ENCODE measurements at regions not wholly inside any gene's neighbourhood (a gene's known extent, or its start where the extent isn't known, plus 50 kb on each side); places are given as distances from the start of the nearest gene placed in this dataset.
A peak's percentile ranks its signal among the peaks of the same experiment; 100 is the strongest.
"Not testable (repeated sequence)": the region's sequence is repeated elsewhere in the genome, so short reads cannot be mapped to it uniquely, and the experiment has no call there.

DNA sequence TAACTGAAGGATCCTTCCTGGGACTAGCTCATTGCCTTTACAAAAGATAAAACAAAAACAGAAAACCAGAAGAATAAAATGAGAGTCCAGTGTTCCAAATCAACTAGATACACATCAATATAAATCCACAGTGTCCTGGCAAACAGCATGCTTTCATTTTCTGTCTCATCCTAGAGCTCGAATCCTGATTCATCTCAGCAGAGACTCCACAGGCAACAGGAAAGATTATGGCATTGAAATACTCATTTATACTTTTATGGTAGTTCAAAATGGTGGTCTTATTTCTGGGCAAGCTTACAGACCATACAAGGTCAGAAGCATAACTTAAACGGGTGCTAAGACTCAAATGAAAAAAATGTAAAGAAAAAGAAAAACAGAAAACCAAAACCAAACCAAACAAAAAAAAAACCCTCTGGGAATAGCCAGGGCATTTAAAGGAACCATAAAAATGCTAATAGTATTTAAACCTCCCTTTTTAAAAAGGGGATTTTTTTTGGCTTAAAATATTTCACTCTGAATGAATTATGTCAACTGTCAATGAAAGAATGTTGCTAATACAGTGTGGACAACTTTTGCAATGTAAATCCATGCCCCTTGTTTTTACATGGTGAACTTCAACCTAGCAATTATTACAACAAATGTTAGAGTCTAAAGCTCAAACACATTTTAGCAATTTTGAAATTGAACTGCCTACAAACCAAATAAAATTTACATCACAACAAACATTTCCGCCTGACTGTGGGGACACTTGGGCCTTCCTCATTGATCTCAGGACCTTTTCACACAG, 57.9 kb downstream of the GPR101 start:
- DNase-seq = no peak

DNA sequence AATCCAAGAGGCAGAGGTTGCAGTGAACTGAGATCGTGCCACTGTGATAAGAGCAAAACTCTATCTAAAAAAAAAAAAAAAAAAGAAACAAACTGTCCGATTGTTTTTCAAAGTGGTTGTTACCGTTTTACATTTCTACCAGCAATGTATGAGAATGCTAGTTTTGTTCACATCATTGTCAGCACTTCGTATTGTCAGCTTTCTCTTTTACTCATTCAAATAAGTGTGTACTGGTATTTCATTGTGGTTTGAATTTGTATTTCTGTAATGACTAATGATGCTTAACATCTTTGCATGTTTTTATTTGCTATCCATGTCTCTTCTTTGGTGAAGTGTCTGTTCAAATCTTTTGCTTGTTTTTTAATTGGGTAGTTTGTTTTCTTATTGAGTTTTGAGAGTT, 65.8 kb downstream of the GPR101 start:
- DNase-seq = no peak

DNA sequence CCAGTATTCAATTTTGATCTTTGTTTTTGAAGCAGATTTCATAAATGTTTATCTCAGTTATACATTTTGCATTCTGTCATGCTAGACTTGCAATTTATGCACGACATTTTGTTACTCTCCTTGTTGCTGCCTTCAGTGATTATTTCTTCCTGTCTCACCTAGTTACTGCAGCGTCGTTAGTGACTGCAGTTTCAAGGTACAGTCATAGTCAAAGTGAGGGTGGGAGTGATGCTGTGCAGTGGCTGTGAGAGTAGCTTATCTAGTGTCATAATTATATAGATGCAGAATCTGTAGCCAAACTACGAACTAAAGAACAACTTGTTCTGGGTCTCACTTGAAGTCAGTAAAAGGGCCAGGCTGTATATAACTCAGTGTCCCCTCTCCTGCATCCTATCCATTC, 69.8 kb downstream of the GPR101 start:
- no peak for DNase-seq

DNA sequence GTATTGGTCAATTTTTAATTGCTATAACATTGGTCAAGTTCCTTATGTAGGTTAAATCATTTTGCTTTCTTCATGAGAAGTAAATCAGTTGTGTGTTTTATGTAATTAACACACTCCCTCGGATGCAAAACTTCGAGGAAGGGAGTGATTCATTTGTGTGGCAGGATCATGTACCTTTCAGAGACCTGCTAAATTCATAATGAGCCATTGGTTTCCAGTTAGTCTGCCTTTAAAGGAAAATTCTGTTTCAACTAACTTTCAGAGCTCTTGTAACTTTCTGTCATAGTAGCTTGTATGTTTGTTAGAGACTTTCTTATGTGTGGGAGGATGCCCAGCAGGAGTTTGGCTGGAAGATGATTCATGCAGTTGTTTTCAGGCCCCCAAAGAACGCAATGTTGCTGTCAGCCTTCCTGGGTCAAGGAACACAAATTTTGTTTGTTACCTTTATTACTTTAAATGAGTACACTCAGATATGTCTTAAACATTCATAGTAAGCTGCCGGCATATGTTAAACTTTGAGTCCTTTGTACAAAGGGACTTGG, 72.1 kb downstream of the GPR101 start:
- DNase-seq = no peak

DNA sequence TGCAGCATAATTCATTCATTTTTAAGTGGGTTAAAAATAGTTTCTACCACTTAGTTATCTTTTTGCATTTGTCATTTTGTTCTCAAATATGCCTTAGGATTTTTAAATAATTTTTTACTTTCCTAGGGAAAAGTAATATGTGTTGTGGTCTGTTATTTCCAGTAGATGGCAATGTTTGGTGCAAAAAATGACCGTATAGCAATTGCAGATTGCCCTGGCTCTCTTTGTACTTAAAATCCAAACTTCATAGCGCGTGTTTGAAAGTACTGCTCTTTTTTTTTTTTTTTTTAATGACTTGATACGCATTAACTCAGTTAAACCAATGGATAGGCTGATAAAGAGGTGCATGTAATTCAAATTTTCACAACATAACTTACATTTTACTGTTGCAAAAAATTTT, 74.4 kb upstream of the RBMX start:
- DNase-seq = peak; percentile 1

DNA sequence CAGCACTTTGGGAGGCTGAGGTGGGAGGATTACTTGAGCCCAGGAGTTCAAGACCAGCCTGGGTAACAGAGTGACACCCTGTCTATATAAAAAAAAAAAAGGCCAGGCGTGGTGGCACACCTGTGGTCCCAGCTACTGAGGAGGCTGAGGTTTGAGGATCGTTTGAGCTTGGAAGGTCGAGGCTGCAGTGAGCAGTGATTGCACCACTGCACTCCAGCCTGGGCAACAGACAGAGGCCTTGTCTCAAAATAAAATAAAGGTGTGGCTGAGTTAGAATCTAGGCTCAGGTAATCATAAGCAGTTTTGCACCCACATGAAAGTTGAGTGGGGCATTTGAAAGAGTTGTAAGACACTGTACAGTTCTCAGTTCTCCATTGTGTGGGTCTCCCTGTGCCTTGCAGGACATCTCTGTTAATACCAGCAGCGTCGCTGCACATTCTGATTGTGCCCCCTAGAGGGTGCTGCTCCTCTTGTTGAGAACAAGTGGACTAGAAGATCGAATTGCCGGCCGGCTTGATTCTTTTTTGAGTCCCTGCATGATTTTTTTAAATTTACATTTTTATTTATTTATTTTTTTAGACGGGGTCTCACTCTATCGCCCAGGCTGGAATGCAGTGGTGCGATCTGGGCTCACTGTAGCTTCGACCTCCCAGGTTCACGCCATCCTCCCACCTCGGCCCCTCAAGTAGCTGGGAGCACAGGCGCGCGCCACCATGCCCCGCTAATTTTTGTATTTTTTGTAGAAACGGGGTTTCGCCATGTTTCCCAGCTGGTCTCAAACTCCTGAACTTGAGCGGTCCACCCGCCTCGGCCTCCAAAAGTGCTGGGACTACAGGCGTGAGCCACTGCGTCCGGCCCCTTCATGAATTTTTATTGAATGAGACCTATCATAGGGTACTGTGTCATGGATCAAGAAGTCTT, 73.6 kb upstream of the RBMX start:
- peak; percentile 55 for DNase-seq

DNA sequence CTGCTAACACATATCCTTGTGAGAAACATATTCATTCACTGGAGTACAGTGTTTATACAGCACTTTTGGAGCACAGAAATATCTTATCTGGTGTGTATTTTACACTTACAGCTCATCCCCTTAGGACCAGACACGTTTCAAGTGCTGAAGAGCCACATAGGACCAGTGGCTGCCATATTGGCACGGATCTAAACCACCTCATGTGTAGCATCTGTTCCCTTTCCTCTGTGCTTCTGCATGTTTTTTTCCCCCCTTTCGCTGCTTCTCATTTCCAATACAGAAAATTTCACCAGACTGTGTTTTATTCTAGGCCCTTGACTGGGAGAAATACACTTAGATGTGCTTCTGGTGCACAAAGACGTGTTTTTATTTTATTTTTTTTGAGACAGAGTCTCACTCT, 69.7 kb upstream of the RBMX start:
- DNase-seq = no peak

DNA sequence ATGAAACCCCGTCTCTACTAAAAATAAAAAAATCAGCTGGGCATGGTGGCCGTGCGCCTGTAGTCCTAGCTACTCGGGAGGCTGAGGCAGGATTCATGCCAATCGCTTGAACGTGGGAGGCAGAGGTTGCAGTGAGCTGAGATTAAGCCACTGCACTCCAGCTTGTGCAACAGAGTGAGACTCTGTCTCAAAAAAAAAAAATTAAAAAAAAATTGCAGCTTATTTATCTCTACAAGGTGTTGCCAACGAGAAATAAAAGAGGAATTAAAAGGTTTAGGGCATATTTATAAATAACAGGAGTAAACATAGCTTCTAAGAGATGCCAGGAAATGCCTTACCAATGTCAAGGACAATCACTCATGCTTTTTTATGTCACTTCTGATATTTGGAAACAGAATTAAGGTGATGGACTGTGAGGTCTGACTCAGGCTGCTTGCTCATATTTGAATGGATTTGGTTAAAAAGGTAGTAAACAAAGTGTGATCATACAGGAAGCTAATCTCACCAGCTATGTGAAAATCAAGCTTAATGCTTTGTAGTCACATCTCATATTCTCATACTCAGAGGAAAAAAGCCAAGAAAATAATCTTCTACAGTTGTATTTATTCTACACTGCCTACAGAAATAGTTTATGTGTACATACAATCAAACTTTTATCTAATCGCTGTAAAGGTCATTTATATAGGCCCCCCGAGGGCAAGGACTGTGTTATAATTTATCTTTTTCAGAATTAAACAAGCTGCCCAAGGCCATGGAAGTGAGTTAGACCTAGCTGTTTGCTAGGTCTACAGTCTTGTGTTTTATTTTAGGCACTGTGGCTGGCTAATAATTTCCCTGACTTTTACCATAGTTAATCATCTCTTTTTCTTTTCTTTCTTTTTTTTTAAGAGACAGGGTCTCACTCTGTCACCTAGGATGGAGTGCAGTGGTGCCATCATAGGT, 61.1 kb upstream of the RBMX start:
- DNase-seq = no peak

DNA sequence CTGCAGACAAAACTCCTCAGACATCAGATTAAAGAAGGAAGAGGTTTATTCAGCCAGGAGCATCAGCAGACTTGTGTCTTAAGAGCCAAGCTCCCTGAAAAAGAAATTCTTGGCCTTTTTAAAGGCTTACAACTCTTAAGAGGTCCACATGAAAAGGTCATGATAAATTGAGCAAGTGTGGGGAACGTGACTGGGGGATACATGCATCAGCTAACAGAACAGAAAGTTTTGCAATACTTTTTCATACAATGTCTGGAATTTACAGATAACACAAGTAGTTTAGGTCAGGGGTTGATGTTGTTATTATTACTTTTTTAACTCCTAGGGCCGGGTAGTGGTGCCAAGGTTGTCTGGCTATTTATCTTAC, 55.6 kb upstream of the RBMX start:
- DNase-seq = no peak

DNA sequence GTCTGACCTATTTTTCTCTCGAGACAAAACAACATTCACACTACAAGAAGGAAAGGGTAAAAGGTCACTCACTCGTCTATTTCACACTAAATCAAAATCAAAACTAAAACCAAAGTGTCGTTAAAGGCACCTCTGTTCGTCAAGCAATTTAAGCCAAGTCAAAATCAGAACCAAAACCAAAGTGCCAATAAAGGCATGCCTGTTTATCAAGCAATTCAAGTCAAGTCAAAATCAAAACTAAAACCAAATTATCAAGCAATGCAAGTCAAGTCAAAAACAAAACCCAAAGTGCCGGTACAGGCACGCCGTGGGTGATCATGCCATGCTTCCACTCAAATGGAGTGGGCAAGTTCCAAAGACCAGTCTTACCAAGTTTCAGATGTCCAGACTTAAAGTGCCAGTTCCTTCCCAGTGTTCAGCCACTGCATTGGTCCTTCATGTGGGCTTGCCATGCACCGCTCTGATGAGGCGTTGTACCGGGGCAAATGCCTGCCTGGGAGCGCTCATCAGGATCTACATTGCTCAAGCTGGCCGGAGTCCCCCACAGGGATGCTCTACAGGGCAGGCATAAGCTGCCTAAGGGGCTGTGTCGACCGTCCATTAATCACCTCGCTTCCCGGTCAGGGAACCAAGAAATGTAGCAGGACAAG, 55.1 kb upstream of the RBMX start:
- not testable (repeated sequence) for DNase-seq

DNA sequence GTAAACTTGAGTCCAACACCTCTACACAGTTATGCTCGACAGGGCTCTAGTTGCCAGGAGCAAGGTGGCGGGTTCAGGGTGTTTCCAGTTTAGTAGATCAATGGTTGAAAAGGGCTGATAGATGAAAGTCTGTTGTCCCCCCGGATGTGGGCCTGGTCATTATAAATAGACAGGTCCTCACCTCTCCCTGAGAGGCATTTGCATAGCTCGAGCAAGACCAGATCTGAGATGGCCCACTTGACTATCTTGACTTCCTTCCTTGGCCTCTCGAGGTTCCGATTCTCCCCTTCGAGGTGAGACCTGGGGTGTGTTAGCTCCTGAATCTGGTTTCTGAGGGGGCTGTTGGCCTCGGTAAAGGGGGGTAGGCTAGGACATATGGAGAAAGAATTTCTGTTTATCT, 54.1 kb upstream of the RBMX start:
- DNase-seq = not testable (repeated sequence)

DNA sequence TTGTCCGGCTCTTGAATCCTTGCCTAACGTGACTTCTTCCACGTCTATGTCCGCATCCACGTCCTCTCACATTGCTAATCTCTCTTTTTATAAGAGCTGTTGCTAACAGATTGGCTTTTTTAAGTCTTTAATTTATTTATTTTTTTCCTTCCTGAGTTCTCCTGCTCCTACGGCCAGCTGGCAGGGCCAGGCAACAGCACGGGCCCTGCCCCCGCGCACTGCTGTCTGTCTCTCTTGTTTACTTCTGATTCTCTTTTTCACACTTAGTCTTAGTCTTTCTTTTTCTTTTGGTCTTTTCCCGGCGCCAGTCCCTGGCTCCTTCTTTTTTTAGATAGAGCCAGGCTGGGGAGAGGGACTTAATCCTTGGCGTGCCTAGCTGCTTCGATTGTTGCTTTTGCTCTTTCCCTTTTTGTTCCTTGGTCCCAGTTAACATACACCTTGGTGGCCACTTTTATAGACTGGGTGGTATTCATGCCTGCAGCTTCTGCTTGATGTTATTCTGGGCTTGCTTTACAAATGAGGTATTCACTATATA, 53.2 kb upstream of the RBMX start:
- DNase-seq = no peak

DNA sequence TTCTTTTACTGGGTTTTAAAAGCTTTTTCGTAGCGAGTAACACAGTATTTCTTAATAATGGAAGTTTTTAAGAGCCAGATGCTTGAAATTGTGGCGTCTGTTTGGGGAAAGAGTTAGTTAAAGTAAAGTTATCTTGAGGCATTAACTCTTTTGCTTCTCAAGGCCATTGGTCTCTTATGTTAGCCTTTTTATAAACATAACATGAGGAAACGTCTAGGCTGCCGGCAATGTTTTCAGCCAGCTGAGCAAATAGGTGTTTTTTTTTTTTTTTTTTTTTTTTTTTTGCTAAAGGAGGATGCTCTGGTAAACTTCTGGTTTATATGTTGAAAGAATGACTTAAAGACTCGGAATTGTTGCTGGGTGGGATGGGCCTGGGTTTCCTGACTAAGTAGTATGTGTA, 51.1 kb upstream of the RBMX start:
- no peak for DNase-seq
